ENCODE measurements at regions not wholly inside any gene's neighbourhood (a gene's known extent, or its start where the extent isn't known, plus 50 kb on each side); places are given as distances from the start of the nearest gene placed in this dataset.

DNA sequence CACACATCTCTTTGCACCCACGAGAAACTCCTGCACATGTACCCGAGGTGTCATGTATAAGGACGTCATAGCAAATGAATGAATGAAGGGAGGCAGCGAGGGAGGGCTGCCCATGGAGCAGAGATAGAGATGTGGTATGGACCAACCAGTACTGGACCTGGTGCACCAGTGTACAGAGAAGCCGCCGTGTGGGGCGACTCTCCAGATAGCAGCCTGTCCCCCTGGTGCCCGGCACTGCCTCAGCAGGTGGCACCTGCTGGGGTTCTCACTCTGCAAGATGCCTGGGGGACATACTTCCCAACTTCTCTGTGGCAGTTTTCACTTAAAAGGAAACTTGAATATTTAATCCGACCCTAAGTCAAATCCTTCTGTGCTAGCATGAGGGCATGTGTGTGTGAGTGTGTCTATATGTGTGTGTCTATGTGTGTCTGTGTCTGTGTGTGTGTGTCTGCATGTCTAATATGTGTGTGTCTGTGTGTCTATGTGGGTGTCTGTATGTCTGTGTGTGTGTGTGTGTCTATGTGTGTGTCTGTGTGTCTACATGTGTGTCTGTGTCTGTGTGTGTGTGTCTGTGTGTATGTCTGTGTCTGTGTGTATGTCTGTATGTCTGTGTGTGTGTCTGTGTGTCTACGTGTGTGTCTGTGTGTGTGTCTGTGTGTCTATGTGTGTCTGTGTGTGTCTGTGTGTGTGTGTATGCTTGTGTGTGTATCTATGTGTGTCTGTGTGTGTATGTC, 132.0 kb downstream of the RNASET2 start:
- no peak for TF ChIP-seq CTCF (IDR thresholded peaks at IDR 0.05; ENCODE audit: low read length, missing control alignments)
- no peak overlapping the region for H3K4me3 ChIP-seq (replicated peaks; ENCODE audit: low read depth, low read length)
- no peak for DNase-seq (ENCODE audit: low read depth)

DNA sequence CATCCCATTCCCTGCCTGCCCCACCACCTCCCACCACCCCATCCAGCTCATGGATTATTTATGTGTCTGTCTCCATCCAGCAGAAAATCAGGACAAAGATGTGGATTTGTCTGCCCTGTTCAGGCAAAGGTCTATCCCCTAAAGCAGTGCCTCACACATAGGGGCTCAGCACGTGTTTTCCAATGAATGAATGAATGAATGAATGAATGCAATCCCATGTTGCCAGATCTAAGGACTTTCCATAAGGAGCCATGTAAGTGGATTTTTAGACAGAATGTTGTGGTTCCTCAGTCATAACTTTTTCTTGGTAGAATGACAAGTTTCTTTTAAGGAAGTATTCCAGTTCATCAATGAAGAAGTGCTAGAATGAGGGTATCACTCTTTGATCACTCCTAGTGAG, 133.7 kb downstream of the RNASET2 start:
- no peak overlapping the region for H3K4me3 ChIP-seq (replicated peaks; ENCODE audit: low read depth, low read length)
- no peak for DNase-seq (ENCODE audit: low read depth)
- no peak for TF ChIP-seq CTCF (IDR thresholded peaks at IDR 0.05; ENCODE audit: low read length, missing control alignments)

GRCh38 chr6:166820483-166820882, 135.9 kb downstream of the RNASET2 start:
- DNase-seq (ENCODE audit: low read depth) = no peak
- TF ChIP-seq CTCF (IDR thresholded peaks at IDR 0.05; ENCODE audit: low read length, missing control alignments) = no peak
- no peak overlapping the region for H3K4me3 ChIP-seq (replicated peaks; ENCODE audit: low read depth, low read length)

DNA sequence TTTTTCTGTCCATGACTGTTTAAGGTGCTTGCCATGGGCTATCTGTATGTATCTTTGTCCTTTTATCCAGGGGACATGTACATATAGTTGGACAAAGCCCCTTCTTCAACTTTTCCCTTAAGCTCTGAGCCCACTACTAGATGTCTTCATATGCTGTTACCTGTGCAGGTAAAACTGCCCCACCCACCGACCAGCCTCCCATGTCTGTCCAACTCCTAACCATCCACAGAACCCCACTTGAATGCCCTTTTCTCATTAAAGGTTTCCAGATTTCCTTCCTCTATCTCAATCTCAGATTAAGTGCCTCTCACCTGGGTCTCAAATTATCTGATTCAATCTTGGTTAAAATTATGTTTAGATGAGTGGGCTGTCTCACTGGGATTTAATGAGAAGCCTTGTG, 136.3 kb downstream of the RNASET2 start:
- no peak for DNase-seq (ENCODE audit: low read depth)
- no peak for TF ChIP-seq CTCF (IDR thresholded peaks at IDR 0.05; ENCODE audit: low read length, missing control alignments)
- H3K4me3 ChIP-seq (replicated peaks; ENCODE audit: low read depth, low read length) = no peak overlapping the region

- no peak overlapping the region for H3K4me3 ChIP-seq (replicated peaks; ENCODE audit: low read depth, low read length)
- peak; percentile 18 for DNase-seq (ENCODE audit: low read depth)
- TF ChIP-seq CTCF (IDR thresholded peaks at IDR 0.05; ENCODE audit: low read length, missing control alignments) = no peak
Observed at GRCh38 chr6:166815629-166816028, 140.7 kb downstream of the RNASET2 start.

GRCh38 chr6:166814390-166814789, 142.0 kb downstream of the RNASET2 start:
- H3K4me3 ChIP-seq (replicated peaks; ENCODE audit: low read depth, low read length) = no peak overlapping the region
- TF ChIP-seq CTCF (IDR thresholded peaks at IDR 0.05; ENCODE audit: low read length, missing control alignments) = no peak
- no peak for DNase-seq (ENCODE audit: low read depth)

GRCh38 chr6:166813461-166813860, 142.9 kb downstream of the RNASET2 start:
- no peak overlapping the region for H3K4me3 ChIP-seq (replicated peaks; ENCODE audit: low read depth, low read length)
- TF ChIP-seq CTCF (IDR thresholded peaks at IDR 0.05; ENCODE audit: low read length, missing control alignments) = no peak
- no peak for DNase-seq (ENCODE audit: low read depth)
